ENCODE measurements at regions not wholly inside any gene's neighbourhood (a gene's known extent, or its start where the extent isn't known, plus 50 kb on each side); places are given as distances from the start of the nearest gene placed in this dataset.

- no peak for TF ChIP-seq CTCF (IDR thresholded peaks at IDR 0.05; ENCODE audit: insufficient read depth, low read length, poor library complexity, severe bottlenecking)
- no peak for TF ChIP-seq EZH2phosphoT487 (conservative IDR thresholded peaks at IDR 0.05; ENCODE audit: low read length)
Measured at GRCh38 chr5:109522404-109522803, 112.6 kb upstream of the PJA2 start.

All from SU-DHL-6 (cell line).